ENCODE measurements at regions not wholly inside any gene's neighbourhood (a gene's known extent, or its start where the extent isn't known, plus 50 kb on each side); places are given as distances from the start of the nearest gene placed in this dataset.

DNA sequence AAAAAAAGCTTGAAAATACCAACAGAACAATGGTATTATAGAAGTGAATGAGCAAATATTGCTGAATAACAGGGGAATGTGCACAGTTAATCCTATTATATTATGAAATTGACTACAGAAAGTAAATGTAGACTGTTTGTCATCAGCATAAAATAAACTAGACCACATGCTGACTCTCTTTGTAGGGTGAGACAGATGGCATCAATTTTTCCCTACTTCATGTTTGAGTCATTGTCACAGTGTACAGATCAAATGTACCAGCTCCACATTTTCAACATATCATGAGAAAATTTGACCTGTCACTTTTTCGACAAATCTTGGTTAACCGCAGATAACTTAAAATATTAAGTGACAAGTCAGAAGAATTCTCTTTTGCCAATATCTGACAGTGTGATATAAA lies 421.0 kb downstream of the RPL10L start:
- intact Hi-C loops (cut with DNase I) = no loop called here
- DNase-seq = no peak
- Histone ChIP-seq H3K36me3 (no peaks in the 10 kb centered on the region), H3K4me1 (no peaks in the 10 kb centered on the region), H3K27me3 (no peaks in the 10 kb centered on the region), H3K9me3 (peaks cover 0 to 3% (median 0%) of the 10 kb centered on the region in 4 donors), H3K27ac (no peak overlapping the region), H3K4me3 (no peak overlapping the region)
- WGBS, 2 donors = 93 to 98% methylated on average over 2 of the region's 2 CpGs
- TF ChIP-seq POLR2A (IDR thresholded peaks at IDR 0.05) = no peak
- TF ChIP-seq POLR2AphosphoS5 (IDR thresholded peaks at IDR 0.05) = no peak
- TF ChIP-seq EP300 (IDR thresholded peaks at IDR 0.05) = no peak
- TF ChIP-seq, protein P1, sequence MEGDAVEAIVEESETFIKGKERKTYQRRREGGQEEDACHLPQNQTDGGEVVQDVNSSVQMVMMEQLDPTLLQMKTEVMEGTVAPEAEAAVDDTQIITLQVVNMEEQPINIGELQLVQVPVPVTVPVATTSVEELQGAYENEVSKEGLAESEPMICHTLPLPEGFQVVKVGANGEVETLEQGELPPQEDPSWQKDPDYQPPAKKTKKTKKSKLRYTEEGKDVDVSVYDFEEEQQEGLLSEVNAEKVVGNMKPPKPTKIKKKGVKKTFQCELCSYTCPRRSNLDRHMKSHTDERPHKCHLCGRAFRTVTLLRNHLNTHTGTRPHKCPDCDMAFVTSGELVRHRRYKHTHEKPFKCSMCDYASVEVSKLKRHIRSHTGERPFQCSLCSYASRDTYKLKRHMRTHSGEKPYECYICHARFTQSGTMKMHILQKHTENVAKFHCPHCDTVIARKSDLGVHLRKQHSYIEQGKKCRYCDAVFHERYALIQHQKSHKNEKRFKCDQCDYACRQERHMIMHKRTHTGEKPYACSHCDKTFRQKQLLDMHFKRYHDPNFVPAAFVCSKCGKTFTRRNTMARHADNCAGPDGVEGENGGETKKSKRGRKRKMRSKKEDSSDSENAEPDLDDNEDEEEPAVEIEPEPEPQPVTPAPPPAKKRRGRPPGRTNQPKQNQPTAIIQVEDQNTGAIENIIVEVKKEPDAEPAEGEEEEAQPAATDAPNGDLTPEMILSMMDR (IDR thresholded peaks at IDR 0.05) = no peak

DNA sequence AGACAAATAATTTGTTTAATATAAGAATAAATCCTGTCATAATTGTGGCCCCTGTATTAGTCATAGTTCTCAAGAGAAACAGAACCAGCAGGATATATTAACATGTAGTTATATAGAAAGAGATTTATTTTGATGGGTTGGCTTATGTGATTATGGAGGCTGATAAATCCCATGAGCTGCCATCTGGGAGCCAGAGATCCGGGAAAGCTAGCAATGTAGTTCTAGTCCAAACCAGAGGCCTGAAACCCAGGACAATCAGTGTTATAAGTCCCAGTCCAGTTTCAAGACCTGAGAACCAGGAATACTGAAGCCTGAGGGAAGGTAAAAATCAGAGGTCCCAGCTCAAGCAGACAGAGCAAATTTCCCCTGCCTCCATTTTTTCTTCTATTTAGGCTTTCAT lies 435.8 kb downstream of the RPL10L start:
- Histone ChIP-seq H3K27ac (no peak overlapping the region), H3K4me1 (no peaks in the 10 kb centered on the region), H3K4me3 (no peak overlapping the region), H3K36me3 (no peaks in the 10 kb centered on the region), H3K9me3 (no peaks in the 10 kb centered on the region), H3K27me3 (no peaks in the 10 kb centered on the region)
- DNase-seq = no peak
- 83 to 89% methylated on average over 1 of the region's 1 CpG for WGBS, 2 donors
- TF ChIP-seq EP300 (IDR thresholded peaks at IDR 0.05) (no peak), POLR2AphosphoS5 (IDR thresholded peaks at IDR 0.05) (no peak), POLR2A (IDR thresholded peaks at IDR 0.05) (no peak)
- TF ChIP-seq, protein P1 (IDR thresholded peaks at IDR 0.05) = no peak
- intact Hi-C loops (cut with DNase I) = no loop called here

- no peak for DNase-seq
- intact Hi-C loops (cut with DNase I) = no loop called here
- no peaks in the 10 kb centered on the region for H3K4me1 ChIP-seq
- H3K27me3 ChIP-seq = no peaks in the 10 kb centered on the region
- H3K36me3 ChIP-seq = no peaks in the 10 kb centered on the region
- no peaks in the 10 kb centered on the region for H3K9me3 ChIP-seq
- TF ChIP-seq POLR2AphosphoS5 (IDR thresholded peaks at IDR 0.05) = no peak
- TF ChIP-seq, protein P1 (IDR thresholded peaks at IDR 0.05) = no peak
- no peak for TF ChIP-seq EP300 (IDR thresholded peaks at IDR 0.05)
- TF ChIP-seq POLR2A (IDR thresholded peaks at IDR 0.05) = no peak
- no peak overlapping the region for H3K4me3 ChIP-seq
- 73 to 78% methylated on average over 2 of the region's 2 CpGs for WGBS, 2 donors
- H3K27ac ChIP-seq = no peak overlapping the region
Observed at GRCh38 chr14:46198676-46199075, 452.9 kb downstream of the RPL10L start.

DNA sequence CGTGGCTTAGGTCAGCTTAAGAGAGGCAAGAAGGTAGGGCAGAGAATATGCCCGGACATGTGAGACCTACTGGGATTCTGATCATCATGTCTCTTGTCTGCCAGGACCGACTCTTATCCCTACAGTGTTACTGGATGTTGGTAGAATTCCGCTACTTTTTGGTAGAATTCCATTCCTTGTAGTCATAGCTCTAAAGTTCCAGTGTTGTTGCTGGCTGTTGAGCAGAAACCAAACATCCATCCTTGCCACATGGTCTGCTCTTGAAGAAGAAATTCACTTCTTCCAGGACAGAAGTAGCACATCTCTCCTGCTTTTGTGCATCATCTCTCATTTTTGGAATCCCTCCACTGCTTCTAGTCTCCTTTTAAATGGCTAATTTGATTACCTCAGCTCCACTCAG lies 453.7 kb downstream of the RPL10L start:
- Histone ChIP-seq H3K27me3 (no peaks in the 10 kb centered on the region), H3K9me3 (no peaks in the 10 kb centered on the region), H3K4me3 (no peak overlapping the region), H3K27ac (no peak overlapping the region), H3K4me1 (no peaks in the 10 kb centered on the region), H3K36me3 (no peaks in the 10 kb centered on the region)
- no peak for DNase-seq
- intact Hi-C loops (cut with DNase I) = no loop called here
- WGBS, 2 donors = 87 to 89% methylated on average over 4 of the region's 4 CpGs
- TF ChIP-seq POLR2A (IDR thresholded peaks at IDR 0.05) (no peak), POLR2AphosphoS5 (IDR thresholded peaks at IDR 0.05) (no peak), EP300 (IDR thresholded peaks at IDR 0.05) (no peak)
- TF ChIP-seq, protein P1 (IDR thresholded peaks at IDR 0.05) = no peak

Measured in sigmoid colon (tissue), 6 donors.